ENCODE measurements at regions not wholly inside any gene's neighbourhood (a gene's known extent, or its start where the extent isn't known, plus 50 kb on each side); places are given as distances from the start of the nearest gene placed in this dataset.

DNA sequence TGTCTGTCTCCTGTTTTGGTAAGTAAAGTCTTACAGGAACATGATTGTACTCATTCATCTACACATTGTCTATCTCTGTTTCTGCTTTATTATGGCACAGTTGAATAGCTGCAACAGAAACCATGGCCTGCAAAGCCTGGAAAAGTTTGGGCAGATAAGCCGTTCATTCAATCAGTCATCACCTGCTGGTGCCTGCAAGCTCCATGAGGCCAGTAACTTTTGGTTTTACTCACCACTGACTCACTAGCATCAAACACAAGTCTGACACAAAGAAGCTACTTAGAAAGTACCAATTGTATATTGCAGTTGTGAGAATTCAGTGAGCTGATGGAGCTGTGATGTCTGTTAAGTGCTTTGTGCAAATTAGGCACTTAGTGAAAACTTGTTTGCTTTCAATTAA, 373.6 kb upstream of the SGCD start:
- TF ChIP-seq, protein P1, sequence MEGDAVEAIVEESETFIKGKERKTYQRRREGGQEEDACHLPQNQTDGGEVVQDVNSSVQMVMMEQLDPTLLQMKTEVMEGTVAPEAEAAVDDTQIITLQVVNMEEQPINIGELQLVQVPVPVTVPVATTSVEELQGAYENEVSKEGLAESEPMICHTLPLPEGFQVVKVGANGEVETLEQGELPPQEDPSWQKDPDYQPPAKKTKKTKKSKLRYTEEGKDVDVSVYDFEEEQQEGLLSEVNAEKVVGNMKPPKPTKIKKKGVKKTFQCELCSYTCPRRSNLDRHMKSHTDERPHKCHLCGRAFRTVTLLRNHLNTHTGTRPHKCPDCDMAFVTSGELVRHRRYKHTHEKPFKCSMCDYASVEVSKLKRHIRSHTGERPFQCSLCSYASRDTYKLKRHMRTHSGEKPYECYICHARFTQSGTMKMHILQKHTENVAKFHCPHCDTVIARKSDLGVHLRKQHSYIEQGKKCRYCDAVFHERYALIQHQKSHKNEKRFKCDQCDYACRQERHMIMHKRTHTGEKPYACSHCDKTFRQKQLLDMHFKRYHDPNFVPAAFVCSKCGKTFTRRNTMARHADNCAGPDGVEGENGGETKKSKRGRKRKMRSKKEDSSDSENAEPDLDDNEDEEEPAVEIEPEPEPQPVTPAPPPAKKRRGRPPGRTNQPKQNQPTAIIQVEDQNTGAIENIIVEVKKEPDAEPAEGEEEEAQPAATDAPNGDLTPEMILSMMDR (IDR thresholded peaks at IDR 0.05; ENCODE audit: low read depth, low read length, missing input control), result no peak
- TF ChIP-seq JUND (IDR thresholded peaks at IDR 0.05) (no peak), TAF1 (conservative IDR thresholded peaks at IDR 0.05) (no peak), YY1 (IDR thresholded peaks at IDR 0.05) (no peak)
- TF ChIP-seq, protein P2, sequence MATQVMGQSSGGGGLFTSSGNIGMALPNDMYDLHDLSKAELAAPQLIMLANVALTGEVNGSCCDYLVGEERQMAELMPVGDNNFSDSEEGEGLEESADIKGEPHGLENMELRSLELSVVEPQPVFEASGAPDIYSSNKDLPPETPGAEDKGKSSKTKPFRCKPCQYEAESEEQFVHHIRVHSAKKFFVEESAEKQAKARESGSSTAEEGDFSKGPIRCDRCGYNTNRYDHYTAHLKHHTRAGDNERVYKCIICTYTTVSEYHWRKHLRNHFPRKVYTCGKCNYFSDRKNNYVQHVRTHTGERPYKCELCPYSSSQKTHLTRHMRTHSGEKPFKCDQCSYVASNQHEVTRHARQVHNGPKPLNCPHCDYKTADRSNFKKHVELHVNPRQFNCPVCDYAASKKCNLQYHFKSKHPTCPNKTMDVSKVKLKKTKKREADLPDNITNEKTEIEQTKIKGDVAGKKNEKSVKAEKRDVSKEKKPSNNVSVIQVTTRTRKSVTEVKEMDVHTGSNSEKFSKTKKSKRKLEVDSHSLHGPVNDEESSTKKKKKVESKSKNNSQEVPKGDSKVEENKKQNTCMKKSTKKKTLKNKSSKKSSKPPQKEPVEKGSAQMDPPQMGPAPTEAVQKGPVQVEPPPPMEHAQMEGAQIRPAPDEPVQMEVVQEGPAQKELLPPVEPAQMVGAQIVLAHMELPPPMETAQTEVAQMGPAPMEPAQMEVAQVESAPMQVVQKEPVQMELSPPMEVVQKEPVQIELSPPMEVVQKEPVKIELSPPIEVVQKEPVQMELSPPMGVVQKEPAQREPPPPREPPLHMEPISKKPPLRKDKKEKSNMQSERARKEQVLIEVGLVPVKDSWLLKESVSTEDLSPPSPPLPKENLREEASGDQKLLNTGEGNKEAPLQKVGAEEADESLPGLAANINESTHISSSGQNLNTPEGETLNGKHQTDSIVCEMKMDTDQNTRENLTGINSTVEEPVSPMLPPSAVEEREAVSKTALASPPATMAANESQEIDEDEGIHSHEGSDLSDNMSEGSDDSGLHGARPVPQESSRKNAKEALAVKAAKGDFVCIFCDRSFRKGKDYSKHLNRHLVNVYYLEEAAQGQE (IDR thresholded peaks at IDR 0.05), result no peak

All from liver (tissue), 3 donors.